DND-41 (cell line): ENCODE measurements at regions not wholly inside any gene's neighbourhood (a gene's known extent, or its start where the extent isn't known, plus 50 kb on each side); places are given as distances from the start of the nearest gene placed in this dataset.

ENCODE experiments used
- CTCF ChIP-seq: IDR thresholded peaks from 2 replicates; pipeline ENCODE4 v1.5.1; 2012; ENCODE audit warnings: borderline replicate concordance, low read length, moderate library complexity, mild to moderate bottlenecking; ENCODE audit not compliant: poor library complexity, severe bottlenecking; ENCODE audit errors: extremely low read depth
- EZH2 ChIP-seq: IDR thresholded peaks from 3 replicates; pipeline ENCODE4 v1.6.1; 2012; ENCODE audit warnings: borderline replicate concordance, low read depth, mild to moderate bottlenecking, moderate library complexity, low read length, inconsistent platforms; ENCODE audit not compliant: severe bottlenecking

GRCh38 chr9:17863924-17864323 is 285.1 kb downstream of the SH3GL2 start:
- TF ChIP-seq CTCF (no peak), EZH2 (no peak)
